HEK293 (cell line): ENCODE measurements at regions not wholly inside any gene's neighbourhood (a gene's known extent, or its start where the extent isn't known, plus 50 kb on each side); places are given as distances from the start of the nearest gene placed in this dataset.

Source experiments
- CTCF ChIA-PET: fragments of 350-600 bp; formaldehyde crosslinking; extraction: SDS; loops from one replicate; lab custom pipeline; 2021; ENCODE audit warnings: antibody characterized with exemption; lab: Yijun Ruan, JAX
- POLR2A ChIA-PET: fragments of 300-600 bp; formaldehyde crosslinking; extraction: SDS; loops from one replicate; lab custom pipeline; 2020; ENCODE audit warnings: antibody characterized with exemption, inconsistent platforms; lab: Yijun Ruan, JAX
- H3K27ac ChIP-seq: fragments of 200-500 bp; sonication (Bioruptor generic); 2 replicates; pipeline ENCODE4 v1.5.1; 2014; ENCODE audit warnings: low read depth, low read length, control low read depth, inconsistent platforms; ENCODE audit errors: extremely low read depth
- H3K36me3 ChIP-seq, 2 experiments: fragments of 200-500 bp in 1 of 2; sonication (Bioruptor generic) in 1 of 2; 1 replicate in 1 of 2; 2 replicates in 1 of 2; pipeline ENCODE4 v1.5.1; 2014 to 2017; ENCODE audit warnings: inconsistent platforms in 2 of 2, low read length in 2 of 2; ENCODE audit not compliant: control insufficient read depth in 2 of 2, insufficient read depth in 1 of 2
- H3K4me1 ChIP-seq: fragments of 200-500 bp; sonication (Bioruptor generic); 2 replicates; pipeline ENCODE4 v1.5.1; 2014; ENCODE audit warnings: mild to moderate bottlenecking, low read length, inconsistent platforms; ENCODE audit not compliant: control insufficient read depth, insufficient read depth
- H3K4me3 ChIP-seq: 2 replicates; pipeline ENCODE4 v1.5.1; 2011; ENCODE audit warnings: low read depth, mild to moderate bottlenecking, control low read depth, low read length, moderate library complexity
- H3K9me3 ChIP-seq: fragments of 200-500 bp; sonication (Bioruptor generic); 2 replicates; pipeline ENCODE4 v1.5.1; 2014; ENCODE audit warnings: low read depth, low read length, inconsistent platforms; ENCODE audit not compliant: control insufficient read depth, insufficient read depth
- BCL6B ChIP-seq: fragments of 450-650 bp; formaldehyde crosslinking; IDR thresholded peaks from 2 replicates; pipeline ENCODE4 v1.5.1; 2017; ENCODE audit warnings: missing biosample characterization, missing genetic modification characterization
- PRDM10 ChIP-seq: fragments of 450-650 bp; formaldehyde crosslinking; IDR thresholded peaks from 2 replicates; pipeline ENCODE4 v1.5.1; 2016; ENCODE audit warnings: missing biosample characterization, missing genetic modification characterization
- SP3 ChIP-seq: fragments of 450-650 bp; formaldehyde crosslinking; IDR thresholded peaks from 2 replicates; pipeline ENCODE4 v1.5.1; 2016; ENCODE audit warnings: missing biosample characterization, missing genetic modification characterization
- ZBTB20 ChIP-seq: fragments of 450-650 bp; formaldehyde crosslinking; IDR thresholded peaks from 2 replicates; pipeline ENCODE4 v1.5.1; 2016; ENCODE audit warnings: missing biosample characterization, missing genetic modification characterization
- ZBTB49 ChIP-seq: fragments of 450-650 bp; formaldehyde crosslinking; IDR thresholded peaks from 2 replicates; pipeline ENCODE4 v1.5.1; 2016; ENCODE audit warnings: missing biosample characterization, missing genetic modification characterization, low read depth
- ZBTB8A ChIP-seq: fragments of 450-650 bp; formaldehyde crosslinking; IDR thresholded peaks from 2 replicates; pipeline ENCODE4 v1.5.1; 2016; ENCODE audit warnings: missing biosample characterization, missing genetic modification characterization
- ZNF214 ChIP-seq: fragments of 450-650 bp; formaldehyde crosslinking; IDR thresholded peaks from 2 replicates; pipeline ENCODE4 v1.5.1; 2017; ENCODE audit warnings: missing biosample characterization, mild to moderate bottlenecking, missing genetic modification characterization, borderline replicate concordance
- ZNF23 ChIP-seq: fragments of 450-650 bp; formaldehyde crosslinking; IDR thresholded peaks from 2 replicates; pipeline ENCODE4 v1.5.1; 2016; ENCODE audit warnings: missing biosample characterization, missing genetic modification characterization, borderline replicate concordance
- ZNF391 ChIP-seq: fragments of 450-650 bp; formaldehyde crosslinking; IDR thresholded peaks from 2 replicates; pipeline ENCODE4 v1.5.1; 2016; ENCODE audit warnings: low read depth, missing biosample characterization, missing genetic modification characterization, borderline replicate concordance
- ZNF510 ChIP-seq: fragments of 450-650 bp; formaldehyde crosslinking; IDR thresholded peaks from 2 replicates; pipeline ENCODE4 v1.5.1; 2018; ENCODE audit warnings: mild to moderate bottlenecking, missing genetic modification characterization, missing biosample characterization; ENCODE audit not compliant: insufficient replicate concordance
- ZNF513 ChIP-seq: fragments of 450-650 bp; IDR thresholded peaks from 2 replicates; pipeline ENCODE4 v1.5.1; 2018; ENCODE audit warnings: missing biosample characterization, missing genetic modification characterization
- ZNF529 ChIP-seq: fragments of 450-650 bp; formaldehyde crosslinking; IDR thresholded peaks from 2 replicates; pipeline ENCODE4 v1.5.1; 2017; ENCODE audit warnings: missing genetic modification characterization, missing biosample characterization; ENCODE audit not compliant: insufficient replicate concordance
- ZNF658 ChIP-seq: fragments of 450-650 bp; formaldehyde crosslinking; IDR thresholded peaks from 2 replicates; pipeline ENCODE4; 2016; ENCODE audit warnings: missing biosample characterization, missing genetic modification characterization

- no peak overlapping the region for H3K27ac ChIP-seq
- CTCF ChIA-PET, result interaction anchor here (0.6 kb wide), 1 partner anchor 43 kb away, joined by 5 read pairs; no protein-coding TSS in a partner anchor
Measured at GRCh38 chr7:41146429-41146828, 556.5 kb downstream of the INHBA start.

More at GRCh38 chr7:41146429-41146828, 556.5 kb downstream of the INHBA start:
- POLR2A ChIA-PET, result no interaction called here
- TF ChIP-seq BCL6B (tag by site-specific recombination), result no peak
- no peak for TF ChIP-seq PRDM10
- TF ChIP-seq ZBTB8A (tag by site-specific recombination), result no peak
- no peak for TF ChIP-seq ZNF658 (tag by site-specific recombination)
- TF ChIP-seq ZNF391 (tag by site-specific recombination), result no peak
- TF ChIP-seq ZNF513 (tag by site-specific recombination), result no peak
- no peak for TF ChIP-seq ZNF510 (tag by site-specific recombination)
- no peak for TF ChIP-seq ZNF214 (tag by site-specific recombination)
- TF ChIP-seq SP3 (tag by site-specific recombination), result no peak
- no peak for TF ChIP-seq ZBTB20 (tag by site-specific recombination)
- TF ChIP-seq ZNF23 (tag by site-specific recombination), result no peak
- TF ChIP-seq ZBTB49 (tag by site-specific recombination), result no peak
- no peak for TF ChIP-seq ZNF529 (tag by site-specific recombination)
- Histone ChIP-seq H3K4me3 (no peak overlapping the region), H3K36me3 (no peaks in the 10 kb centered on the region), H3K4me1 (peaks cover 14% of the 10 kb centered on the region), H3K9me3 (no peaks in the 10 kb centered on the region)
